ENCODE measurements at regions not wholly inside any gene's neighbourhood (a gene's known extent, or its start where the extent isn't known, plus 50 kb on each side); places are given as distances from the start of the nearest gene placed in this dataset.

DNA sequence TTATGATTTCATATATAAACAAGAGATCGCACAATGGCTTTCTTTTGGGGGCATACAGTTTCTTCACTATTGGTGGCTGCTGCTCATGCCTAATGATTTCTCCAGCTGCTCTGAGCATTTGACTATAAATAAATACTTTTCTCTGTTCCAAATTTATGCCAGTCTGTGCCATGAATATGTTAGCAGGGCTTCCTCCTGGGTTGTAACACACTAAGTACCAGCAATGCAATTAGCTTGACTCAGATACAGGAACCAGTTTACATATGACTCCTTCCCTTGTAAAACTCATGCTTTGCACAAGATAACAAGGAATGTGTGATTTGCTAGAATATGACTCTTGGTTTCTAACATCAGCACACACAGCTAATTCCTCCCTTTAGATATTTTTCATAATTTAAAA is 1629.7 kb downstream of the NCAM2 start:
- H3K4me1 Mint-ChIP-seq, result no peaks in the 10 kb centered on the region
- H3K4me3 Mint-ChIP-seq, result no peak overlapping the region
- no peaks in the 10 kb centered on the region for H3K27me3 Mint-ChIP-seq (ENCODE audit: low read depth)
- no peaks in the 10 kb centered on the region for H3K9me3 Mint-ChIP-seq
- no peaks in the 10 kb centered on the region for H3K36me3 Mint-ChIP-seq
- TF ChIP-seq SOX15 (CRISPR knock-in tag; IDR thresholded peaks at IDR 0.05), result no peak
- TF ChIP-seq FOXJ3 (CRISPR knock-in tag; IDR thresholded peaks at IDR 0.05; ENCODE audit: borderline replicate concordance), result no peak
- no peak for TF ChIP-seq MYBL2 (CRISPR knock-in tag; IDR thresholded peaks at IDR 0.05)
- TF ChIP-seq RORB (CRISPR knock-in tag; IDR thresholded peaks at IDR 0.05), result no peak
- TF ChIP-seq, protein P1, sequence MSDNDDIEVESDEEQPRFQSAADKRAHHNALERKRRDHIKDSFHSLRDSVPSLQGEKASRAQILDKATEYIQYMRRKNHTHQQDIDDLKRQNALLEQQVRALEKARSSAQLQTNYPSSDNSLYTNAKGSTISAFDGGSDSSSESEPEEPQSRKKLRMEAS (CRISPR knock-in tag; IDR thresholded peaks at IDR 0.05), result no peak
- TF ChIP-seq, protein P2, sequence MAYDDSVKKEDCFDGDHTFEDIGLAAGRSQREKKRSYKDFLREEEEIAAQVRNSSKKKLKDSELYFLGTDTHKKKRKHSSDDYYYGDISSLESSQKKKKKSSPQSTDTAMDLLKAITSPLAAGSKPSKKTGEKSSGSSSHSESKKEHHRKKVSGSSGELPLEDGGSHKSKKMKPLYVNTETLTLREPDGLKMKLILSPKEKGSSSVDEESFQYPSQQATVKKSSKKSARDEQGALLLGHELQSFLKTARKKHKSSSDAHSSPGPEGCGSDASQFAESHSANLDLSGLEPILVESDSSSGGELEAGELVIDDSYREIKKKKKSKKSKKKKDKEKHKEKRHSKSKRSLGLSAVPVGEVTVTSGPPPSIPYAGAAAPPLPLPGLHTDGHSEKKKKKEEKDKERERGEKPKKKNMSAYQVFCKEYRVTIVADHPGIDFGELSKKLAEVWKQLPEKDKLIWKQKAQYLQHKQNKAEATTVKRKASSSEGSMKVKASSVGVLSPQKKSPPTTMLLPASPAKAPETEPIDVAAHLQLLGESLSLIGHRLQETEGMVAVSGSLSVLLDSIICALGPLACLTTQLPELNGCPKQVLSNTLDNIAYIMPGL (CRISPR knock-in tag; IDR thresholded peaks at IDR 0.05), result no peak
- TF ChIP-seq PRRX2 (CRISPR knock-in tag; IDR thresholded peaks at IDR 0.05), result no peak
- no peak for TF ChIP-seq ETV6 (CRISPR knock-in tag; IDR thresholded peaks at IDR 0.05)
- TF ChIP-seq, protein P3, sequence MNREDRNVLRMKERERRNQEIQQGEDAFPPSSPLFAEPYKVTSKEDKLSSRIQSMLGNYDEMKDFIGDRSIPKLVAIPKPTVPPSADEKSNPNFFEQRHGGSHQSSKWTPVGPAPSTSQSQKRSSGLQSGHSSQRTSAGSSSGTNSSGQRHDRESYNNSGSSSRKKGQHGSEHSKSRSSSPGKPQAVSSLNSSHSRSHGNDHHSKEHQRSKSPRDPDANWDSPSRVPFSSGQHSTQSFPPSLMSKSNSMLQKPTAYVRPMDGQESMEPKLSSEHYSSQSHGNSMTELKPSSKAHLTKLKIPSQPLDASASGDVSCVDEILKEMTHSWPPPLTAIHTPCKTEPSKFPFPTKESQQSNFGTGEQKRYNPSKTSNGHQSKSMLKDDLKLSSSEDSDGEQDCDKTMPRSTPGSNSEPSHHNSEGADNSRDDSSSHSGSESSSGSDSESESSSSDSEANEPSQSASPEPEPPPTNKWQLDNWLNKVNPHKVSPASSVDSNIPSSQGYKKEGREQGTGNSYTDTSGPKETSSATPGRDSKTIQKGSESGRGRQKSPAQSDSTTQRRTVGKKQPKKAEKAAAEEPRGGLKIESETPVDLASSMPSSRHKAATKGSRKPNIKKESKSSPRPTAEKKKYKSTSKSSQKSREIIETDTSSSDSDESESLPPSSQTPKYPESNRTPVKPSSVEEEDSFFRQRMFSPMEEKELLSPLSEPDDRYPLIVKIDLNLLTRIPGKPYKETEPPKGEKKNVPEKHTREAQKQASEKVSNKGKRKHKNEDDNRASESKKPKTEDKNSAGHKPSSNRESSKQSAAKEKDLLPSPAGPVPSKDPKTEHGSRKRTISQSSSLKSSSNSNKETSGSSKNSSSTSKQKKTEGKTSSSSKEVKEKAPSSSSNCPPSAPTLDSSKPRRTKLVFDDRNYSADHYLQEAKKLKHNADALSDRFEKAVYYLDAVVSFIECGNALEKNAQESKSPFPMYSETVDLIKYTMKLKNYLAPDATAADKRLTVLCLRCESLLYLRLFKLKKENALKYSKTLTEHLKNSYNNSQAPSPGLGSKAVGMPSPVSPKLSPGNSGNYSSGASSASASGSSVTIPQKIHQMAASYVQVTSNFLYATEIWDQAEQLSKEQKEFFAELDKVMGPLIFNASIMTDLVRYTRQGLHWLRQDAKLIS (CRISPR knock-in tag; IDR thresholded peaks at IDR 0.05; ENCODE audit: borderline replicate concordance), result no peak
- TF ChIP-seq, protein P4, sequence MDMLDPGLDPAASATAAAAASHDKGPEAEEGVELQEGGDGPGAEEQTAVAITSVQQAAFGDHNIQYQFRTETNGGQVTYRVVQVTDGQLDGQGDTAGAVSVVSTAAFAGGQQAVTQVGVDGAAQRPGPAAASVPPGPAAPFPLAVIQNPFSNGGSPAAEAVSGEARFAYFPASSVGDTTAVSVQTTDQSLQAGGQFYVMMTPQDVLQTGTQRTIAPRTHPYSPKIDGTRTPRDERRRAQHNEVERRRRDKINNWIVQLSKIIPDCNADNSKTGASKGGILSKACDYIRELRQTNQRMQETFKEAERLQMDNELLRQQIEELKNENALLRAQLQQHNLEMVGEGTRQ (CRISPR knock-in tag; IDR thresholded peaks at IDR 0.05), result no peak
- POLR2A ChIA-PET, result no interaction called here
- ATAC-seq, result no peak
- no peak overlapping the region for H3K27ac Mint-ChIP-seq
- CTCF ChIA-PET, result no interaction called here
- DNase-seq (ENCODE audit: low spot score), result no peak

DNA sequence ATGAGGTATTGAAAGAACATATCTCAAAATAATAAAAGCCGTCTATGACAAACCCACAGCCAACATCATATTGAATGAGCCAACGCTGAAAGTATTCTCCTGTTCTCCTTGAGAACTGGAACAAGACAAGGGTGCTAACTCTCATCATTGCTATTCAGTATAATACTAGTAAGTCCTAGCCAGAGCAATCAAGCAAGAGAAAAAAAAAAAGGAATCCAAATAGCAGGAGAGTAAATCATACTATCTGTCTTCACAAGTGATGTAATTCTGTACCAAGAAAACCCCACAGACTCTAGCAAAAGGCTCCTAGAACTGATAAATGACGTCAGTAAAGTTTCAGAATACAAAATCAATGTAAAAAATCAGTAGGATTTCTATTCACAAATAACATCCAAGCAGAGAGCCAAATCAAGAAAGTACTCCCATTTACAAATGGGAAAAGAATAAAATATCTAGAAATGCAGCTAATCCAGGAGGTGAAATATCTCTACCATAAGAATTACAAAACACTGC is 1632.8 kb downstream of the NCAM2 start:
- Mint-ChIP-seq H3K27ac (no peak overlapping the region), H3K4me3 (no peak overlapping the region)
- POLR2A ChIA-PET, result no interaction called here
- TF ChIP-seq, protein P5, sequence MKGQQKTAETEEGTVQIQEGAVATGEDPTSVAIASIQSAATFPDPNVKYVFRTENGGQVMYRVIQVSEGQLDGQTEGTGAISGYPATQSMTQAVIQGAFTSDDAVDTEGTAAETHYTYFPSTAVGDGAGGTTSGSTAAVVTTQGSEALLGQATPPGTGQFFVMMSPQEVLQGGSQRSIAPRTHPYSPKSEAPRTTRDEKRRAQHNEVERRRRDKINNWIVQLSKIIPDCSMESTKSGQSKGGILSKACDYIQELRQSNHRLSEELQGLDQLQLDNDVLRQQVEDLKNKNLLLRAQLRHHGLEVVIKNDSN (CRISPR knock-in tag; IDR thresholded peaks at IDR 0.05), result no peak
- TF ChIP-seq ELF4 (CRISPR knock-in tag; IDR thresholded peaks at IDR 0.05; ENCODE audit: low read depth) (no peak), ZNF263 (CRISPR knock-in tag; IDR thresholded peaks at IDR 0.05; ENCODE audit: low read depth) (no peak), CBFB (CRISPR knock-in tag; IDR thresholded peaks at IDR 0.05; ENCODE audit: low read depth) (no peak), ESRRA (CRISPR knock-in tag; IDR thresholded peaks at IDR 0.05; ENCODE audit: borderline replicate concordance) (no peak), ZNF396 (CRISPR knock-in tag; IDR thresholded peaks at IDR 0.05; ENCODE audit: borderline replicate concordance) (no peak)
- TF ChIP-seq, protein P3 (CRISPR knock-in tag; IDR thresholded peaks at IDR 0.05; ENCODE audit: borderline replicate concordance), result no peak
- TF ChIP-seq, protein P6, sequence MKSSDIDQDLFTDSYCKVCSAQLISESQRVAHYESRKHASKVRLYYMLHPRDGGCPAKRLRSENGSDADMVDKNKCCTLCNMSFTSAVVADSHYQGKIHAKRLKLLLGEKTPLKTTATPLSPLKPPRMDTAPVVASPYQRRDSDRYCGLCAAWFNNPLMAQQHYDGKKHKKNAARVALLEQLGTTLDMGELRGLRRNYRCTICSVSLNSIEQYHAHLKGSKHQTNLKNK (CRISPR knock-in tag; IDR thresholded peaks at IDR 0.05), result no peak
- TF ChIP-seq, protein P7, sequence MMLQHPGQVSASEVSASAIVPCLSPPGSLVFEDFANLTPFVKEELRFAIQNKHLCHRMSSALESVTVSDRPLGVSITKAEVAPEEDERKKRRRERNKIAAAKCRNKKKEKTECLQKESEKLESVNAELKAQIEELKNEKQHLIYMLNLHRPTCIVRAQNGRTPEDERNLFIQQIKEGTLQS (CRISPR knock-in tag; conservative IDR thresholded peaks at IDR 0.05), result no peak

More for the DNA sequence above, 1632.8 kb downstream of the NCAM2 start:
- ATAC-seq, result no peak
- H3K36me3 Mint-ChIP-seq, result no peaks in the 10 kb centered on the region
- no peaks in the 10 kb centered on the region for H3K9me3 Mint-ChIP-seq
- CTCF ChIA-PET, result no interaction called here
- H3K4me1 Mint-ChIP-seq, result no peaks in the 10 kb centered on the region
- no peak for DNase-seq (ENCODE audit: low spot score)
- H3K27me3 Mint-ChIP-seq (ENCODE audit: low read depth), result no peaks in the 10 kb centered on the region

Data from WTC11 (cell line).